DND-41 (cell line): ENCODE measurements at regions not wholly inside any gene's neighbourhood (a gene's known extent, or its start where the extent isn't known, plus 50 kb on each side); places are given as distances from the start of the nearest gene placed in this dataset.

Experiments used
- ATAC-seq: fragments of 200-7000 bp; cut with Tn5 transposase; 3 replicates; pipeline ENCODE4 v1.9.1; 2021; ENCODE audit warnings: low read depth; ENCODE audit not compliant: insufficient read depth
- DNase-seq: peaks from one replicate; pipeline ENCODE4 v3.0.0-alpha.2; 2020
- H2AFZ ChIP-seq: 2 replicates; pipeline ENCODE4 v1.6.0; 2012; ENCODE audit warnings: low read depth, low read length
- H3K27ac ChIP-seq: 2 replicates; pipeline ENCODE4 v1.5.1; 2012; ENCODE audit warnings: low read length, inconsistent platforms
- H3K27me3 ChIP-seq: fragments of 200-600 bp; sonication (generic); 2 replicates; pipeline ENCODE4 v1.6.0; 2012; ENCODE audit warnings: low read length, mild to moderate bottlenecking, inconsistent platforms; ENCODE audit not compliant: insufficient read depth, poor library complexity
- H3K36me3 ChIP-seq: 2 replicates; pipeline ENCODE4 v1.5.1; 2012; ENCODE audit warnings: low read length, inconsistent platforms; ENCODE audit not compliant: insufficient read depth
- H3K4me1 ChIP-seq: 2 replicates; pipeline ENCODE4 v1.5.1; 2012; ENCODE audit warnings: mild to moderate bottlenecking, low read length; ENCODE audit not compliant: insufficient read depth
- H3K4me2 ChIP-seq: 2 replicates; pipeline ENCODE4 v1.6.0; 2012; ENCODE audit warnings: mild to moderate bottlenecking, moderate library complexity, low read length, inconsistent platforms; ENCODE audit not compliant: insufficient read depth
- H3K4me3 ChIP-seq, 2 experiments: fragments of 200-600 bp in 1 of 2; shearing (Covaris generic) in 1 of 2; 2 replicates each; pipeline ENCODE4 v1.5.1; 2012 to 2016; ENCODE audit warnings: inconsistent platforms in 2 of 2, low read length in 2 of 2, mild to moderate bottlenecking in 2 of 2, low read depth in 1 of 2, moderate library complexity in 1 of 2
- H3K79me2 ChIP-seq: 2 replicates; pipeline ENCODE4 v1.6.0; 2012; ENCODE audit warnings: low read length, inconsistent platforms; ENCODE audit not compliant: insufficient read depth
- H3K9ac ChIP-seq: 2 replicates; pipeline ENCODE4 v1.6.0; 2012; ENCODE audit warnings: low read depth, mild to moderate bottlenecking, inconsistent platforms, low read length, moderate library complexity
- H3K9me3 ChIP-seq: 2 replicates; pipeline ENCODE4 v1.5.1; 2012; ENCODE audit warnings: low read length, moderate library complexity, mild to moderate bottlenecking, inconsistent platforms; ENCODE audit not compliant: insufficient read depth, severe bottlenecking
- H4K20me1 ChIP-seq: 2 replicates; pipeline ENCODE4 v1.6.0; 2012; ENCODE audit warnings: low read length; ENCODE audit not compliant: insufficient read depth
- EZH2 ChIP-seq: IDR thresholded peaks from 3 replicates; pipeline ENCODE4 v1.6.1; 2012; ENCODE audit warnings: borderline replicate concordance, low read depth, mild to moderate bottlenecking, moderate library complexity, low read length, inconsistent platforms; ENCODE audit not compliant: severe bottlenecking
- TF ChIP-seq, protein P1 (sequence below): IDR thresholded peaks from 2 replicates; pipeline ENCODE4 v1.5.1; 2012; ENCODE audit warnings: borderline replicate concordance, low read length, moderate library complexity, mild to moderate bottlenecking; ENCODE audit not compliant: poor library complexity, severe bottlenecking; ENCODE audit errors: extremely low read depth

DNA sequence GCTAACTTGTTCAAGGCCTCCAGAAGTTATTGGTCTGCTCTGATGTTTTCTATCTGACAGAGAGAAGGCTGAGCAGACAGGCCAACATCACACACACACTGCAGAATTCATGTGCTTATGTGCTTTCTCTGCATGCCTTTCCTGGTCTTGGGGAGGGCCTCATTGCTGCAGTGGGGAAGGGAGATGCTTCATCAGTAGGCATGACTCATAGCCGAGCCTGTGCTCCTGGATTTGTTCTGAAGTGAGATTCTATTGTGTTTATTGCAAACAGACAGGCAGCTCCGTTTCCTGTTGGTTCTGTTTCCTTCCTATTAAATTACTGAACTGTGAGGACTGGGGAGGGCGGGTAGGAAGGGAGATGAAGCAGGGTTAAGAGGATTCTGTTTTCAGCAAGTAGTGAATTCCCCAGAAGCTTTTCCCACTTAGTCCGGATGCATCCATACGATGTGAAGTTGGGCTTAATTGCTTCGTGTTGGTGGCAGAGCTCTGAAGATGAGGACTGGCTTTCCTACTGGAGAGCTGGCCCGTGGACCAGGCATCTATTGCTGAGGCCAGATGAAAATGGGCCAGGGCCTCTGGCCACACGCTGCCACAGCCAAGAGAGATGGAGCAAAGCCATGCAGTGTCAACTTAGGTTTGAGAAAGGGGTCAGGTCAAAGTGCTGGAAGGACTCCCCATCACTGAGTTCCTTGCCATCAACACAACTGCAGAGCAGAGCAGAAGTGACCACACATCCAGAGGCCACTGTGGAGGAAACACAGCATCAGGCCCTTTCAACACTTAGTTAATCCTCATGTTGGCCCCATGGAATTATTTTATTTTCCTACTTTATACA, 179.3 kb downstream of the UTP18 start:
- no peaks in the 10 kb centered on the region for H4K20me1 ChIP-seq
- no peaks in the 10 kb centered on the region for H3K36me3 ChIP-seq
- no peaks in the 10 kb centered on the region for H3K79me2 ChIP-seq
- no peak overlapping the region for H3K4me3 ChIP-seq
- peaks cover 2% of the 10 kb centered on the region for H3K27me3 ChIP-seq
- ATAC-seq (no peak), DNase-seq (no peak)
- H3K4me1 ChIP-seq, result no peaks in the 10 kb centered on the region
- no peak overlapping the region for H3K27ac ChIP-seq
- TF ChIP-seq, protein P1, sequence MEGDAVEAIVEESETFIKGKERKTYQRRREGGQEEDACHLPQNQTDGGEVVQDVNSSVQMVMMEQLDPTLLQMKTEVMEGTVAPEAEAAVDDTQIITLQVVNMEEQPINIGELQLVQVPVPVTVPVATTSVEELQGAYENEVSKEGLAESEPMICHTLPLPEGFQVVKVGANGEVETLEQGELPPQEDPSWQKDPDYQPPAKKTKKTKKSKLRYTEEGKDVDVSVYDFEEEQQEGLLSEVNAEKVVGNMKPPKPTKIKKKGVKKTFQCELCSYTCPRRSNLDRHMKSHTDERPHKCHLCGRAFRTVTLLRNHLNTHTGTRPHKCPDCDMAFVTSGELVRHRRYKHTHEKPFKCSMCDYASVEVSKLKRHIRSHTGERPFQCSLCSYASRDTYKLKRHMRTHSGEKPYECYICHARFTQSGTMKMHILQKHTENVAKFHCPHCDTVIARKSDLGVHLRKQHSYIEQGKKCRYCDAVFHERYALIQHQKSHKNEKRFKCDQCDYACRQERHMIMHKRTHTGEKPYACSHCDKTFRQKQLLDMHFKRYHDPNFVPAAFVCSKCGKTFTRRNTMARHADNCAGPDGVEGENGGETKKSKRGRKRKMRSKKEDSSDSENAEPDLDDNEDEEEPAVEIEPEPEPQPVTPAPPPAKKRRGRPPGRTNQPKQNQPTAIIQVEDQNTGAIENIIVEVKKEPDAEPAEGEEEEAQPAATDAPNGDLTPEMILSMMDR, result no peak
- TF ChIP-seq EZH2, result no peak
- no peaks in the 10 kb centered on the region for H3K9me3 ChIP-seq
- H2AFZ ChIP-seq, result no peak overlapping the region
- H3K4me2 ChIP-seq, result no peak overlapping the region
- H3K9ac ChIP-seq, result no peak overlapping the region

DNA sequence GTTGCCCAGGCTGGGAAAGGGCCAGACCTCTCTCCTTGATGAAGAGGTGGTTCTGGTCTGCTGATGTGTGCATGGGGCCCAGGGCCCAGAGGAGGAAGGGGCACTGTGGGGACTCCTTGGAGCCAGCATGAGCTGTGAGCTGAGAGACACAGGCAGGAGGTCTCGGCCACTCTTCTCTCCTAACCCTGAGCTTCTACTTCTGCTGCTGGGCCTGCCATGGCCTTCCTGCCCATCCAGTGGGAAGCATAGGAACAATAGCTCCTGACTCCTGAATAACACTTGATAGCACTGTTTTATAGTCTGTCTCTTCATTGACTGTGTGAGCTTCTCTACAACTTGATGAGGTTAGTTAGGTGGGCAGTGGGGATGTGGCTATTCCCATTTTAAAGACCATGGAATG, 181.1 kb downstream of the UTP18 start:
- ATAC-seq, result no peak
- no peaks in the 10 kb centered on the region for H3K79me2 ChIP-seq
- no peak overlapping the region for H3K27ac ChIP-seq
- no peak for DNase-seq
- no peaks in the 10 kb centered on the region for H3K36me3 ChIP-seq
- no peaks in the 10 kb centered on the region for H3K27me3 ChIP-seq
- no peak overlapping the region for H3K4me2 ChIP-seq
- H4K20me1 ChIP-seq, result no peaks in the 10 kb centered on the region
- H3K4me1 ChIP-seq, result no peaks in the 10 kb centered on the region
- no peak overlapping the region for H3K9ac ChIP-seq
- no peak for TF ChIP-seq EZH2
- TF ChIP-seq, protein P1, result no peak
- H3K4me3 ChIP-seq, result no peak overlapping the region
- no peak overlapping the region for H2AFZ ChIP-seq
- H3K9me3 ChIP-seq, result no peaks in the 10 kb centered on the region

DNA sequence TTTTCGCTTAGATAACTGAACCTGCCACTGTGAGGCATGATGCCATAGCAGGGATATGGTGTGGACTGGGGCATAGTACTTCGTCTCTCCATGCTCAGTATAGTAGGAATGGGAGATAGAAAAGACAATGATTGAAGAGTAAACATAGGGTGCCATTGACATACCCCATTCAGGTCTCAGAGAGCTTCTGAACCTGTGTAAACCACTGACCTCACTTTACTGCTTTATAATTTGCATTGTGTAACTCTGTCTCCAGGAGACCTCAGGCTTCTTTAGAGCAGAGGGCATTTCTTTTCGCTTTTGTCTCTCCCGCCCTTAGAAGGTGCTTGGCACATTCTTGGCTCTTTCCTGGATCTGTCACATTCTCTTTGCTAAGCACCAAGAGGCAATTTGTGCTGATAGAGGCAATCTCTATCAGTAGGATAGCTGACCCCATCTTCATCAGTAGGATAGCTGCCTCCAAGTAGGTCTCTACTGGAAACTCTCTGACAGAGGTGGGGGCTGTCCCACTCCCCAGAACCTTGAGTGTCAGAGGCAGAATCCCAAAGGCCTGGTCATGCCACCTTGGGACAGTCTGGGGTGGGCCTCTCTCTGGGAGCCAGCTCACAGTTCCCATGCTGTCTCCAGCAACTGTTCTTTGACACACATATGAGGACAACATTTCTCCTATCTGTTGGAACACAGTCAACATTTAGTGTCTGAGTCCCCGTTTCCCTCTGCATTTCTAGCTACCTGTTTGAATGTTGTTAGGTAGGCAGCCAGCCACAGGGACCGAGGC, 181.9 kb downstream of the UTP18 start:
- Histone ChIP-seq H3K9me3 (no peaks in the 10 kb centered on the region), H3K27me3 (no peaks in the 10 kb centered on the region), H3K36me3 (no peaks in the 10 kb centered on the region), H4K20me1 (no peaks in the 10 kb centered on the region), H3K27ac (no peak overlapping the region), H3K4me2 (no peak overlapping the region), H3K79me2 (no peaks in the 10 kb centered on the region), H3K4me3 (no peak overlapping the region), H2AFZ (no peak overlapping the region), H3K9ac (no peak overlapping the region), H3K4me1 (no peaks in the 10 kb centered on the region)
- ATAC-seq (no peak), DNase-seq (no peak)
- TF ChIP-seq EZH2, result no peak
- TF ChIP-seq, protein P1, result no peak
